Lower leg skin (tissue), 4 donors: ENCODE measurements at regions not wholly inside any gene's neighbourhood (a gene's known extent, or its start where the extent isn't known, plus 50 kb on each side); places are given as distances from the start of the nearest gene placed in this dataset.

Experiments
- DNase-seq, 2 donors: peaks; one replicate each; pipeline ENCODE4 v3.0.0-alpha.2; 2019; ENCODE audit warnings: low spot score in 2 of 2
- H3K4me3 ChIP-seq: fragments of 200-600 bp; sonication (generic); 2 replicates; pipeline ENCODE4 v1.5.1; 2017; ENCODE audit warnings: mild to moderate bottlenecking, low read depth; ENCODE audit not compliant: poor library complexity, severe bottlenecking
- CTCF ChIP-seq, 3 donors: fragments of 450-650 bp; IDR thresholded peaks; one replicate each; pipeline ENCODE4 v1.5.1; 2016; ENCODE audit warnings: antibody characterized with exemption in 3 of 3, mild to moderate bottlenecking in 3 of 3, moderate library complexity in 2 of 3
- POLR2A ChIP-seq, 2 donors: fragments of 450-650 bp; IDR thresholded peaks; one replicate each; pipeline ENCODE4 v1.6.1; 2016 to 2017; ENCODE audit warnings: antibody characterized with exemption in 2 of 2, mild to moderate bottlenecking in 1 of 2, moderate library complexity in 1 of 2
- WGBS, 2 donors: methylation state at CpG; one replicate each; pipeline ENCODE4 v1.1.5; 2018; 5-methylcytosine and 5-hydroxymethylcytosine counted together
- intact Hi-C: fragments of 100-400 bp; cut with DNase I; formaldehyde crosslinking; loops from one replicate; pipeline ENCODE4 v1.15.0; 2023; ENCODE audit warnings: low total_unique reads

GRCh38 chr2:226564667-226565066 lies 235.0 kb downstream of the IRS1 start:
- 80 to 81% methylated on average over 5 of the region's 5 CpGs for WGBS, 2 donors
- DNase-seq: no peak
- H3K4me3 ChIP-seq: no peak overlapping the region
- TF ChIP-seq POLR2A (IDR thresholded peaks at IDR 0.05) (no peak), CTCF (IDR thresholded peaks at IDR 0.05) (no peak)
- intact Hi-C loops: no loop called here

- H3K4me3 ChIP-seq: no peak overlapping the region
- no peak for TF ChIP-seq CTCF (IDR thresholded peaks at IDR 0.05)
- TF ChIP-seq POLR2A (IDR thresholded peaks at IDR 0.05): no peak
- WGBS, 2 donors: 69 to 75% methylated on average over 1 of the region's 1 CpG
- intact Hi-C loops: no loop called here
- no peak for DNase-seq
These were observed 237.7 kb downstream of the IRS1 start for GRCh38 chr2:226561962-226562361.

GRCh38 chr2:226560325-226560724 lies 239.3 kb downstream of the IRS1 start:
- WGBS, 2 donors: 90 to 91% methylated on average over 2 of the region's 2 CpGs
- intact Hi-C loops: no loop called here

GRCh38 chr2:226559536-226559935 lies 240.1 kb downstream of the IRS1 start:
- H3K4me3 ChIP-seq: no peak overlapping the region
- 87 to 88% methylated on average over 2 of the region's 2 CpGs for WGBS, 2 donors
- TF ChIP-seq POLR2A (IDR thresholded peaks at IDR 0.05): no peak
- no peak for TF ChIP-seq CTCF (IDR thresholded peaks at IDR 0.05)
- intact Hi-C loops: no loop called here
- DNase-seq: no peak

More at GRCh38 chr2:226560325-226560724, 239.3 kb downstream of the IRS1 start:
- no peak for DNase-seq
- no peak overlapping the region for H3K4me3 ChIP-seq
- TF ChIP-seq POLR2A (IDR thresholded peaks at IDR 0.05): no peak
- no peak for TF ChIP-seq CTCF (IDR thresholded peaks at IDR 0.05)

- WGBS, 2 donors: 86% methylated on average over 5 of the region's 5 CpGs
These were observed 241.2 kb downstream of the IRS1 start for GRCh38 chr2:226558418-226558817.

More at GRCh38 chr2:226558418-226558817, 241.2 kb downstream of the IRS1 start:
- intact Hi-C loops: no loop called here
- no peak for TF ChIP-seq CTCF (IDR thresholded peaks at IDR 0.05)
- TF ChIP-seq POLR2A (IDR thresholded peaks at IDR 0.05): no peak
- no peak for DNase-seq
- no peak overlapping the region for H3K4me3 ChIP-seq
